CD14-positive monocyte (primary cell): ENCODE measurements at regions not wholly inside any gene's neighbourhood (a gene's known extent, or its start where the extent isn't known, plus 50 kb on each side); places are given as distances from the start of the nearest gene placed in this dataset.

ENCODE experiments used
- DNase-seq, 3 donors: peaks; one replicate each; pipeline ENCODE4 v3.0.0-alpha.2; 2011 to 2022
- H2AFZ ChIP-seq: 2 replicates; pipeline ENCODE4 v1.6.0; 2012; ENCODE audit warnings: mild to moderate bottlenecking, low read depth, low read length, inconsistent platforms; ENCODE audit not compliant: insufficient read depth, poor library complexity, severe bottlenecking
- H3K27ac ChIP-seq, 2 donors: 1 replicate in 1 of 2; 2 replicates in 1 of 2; pipeline ENCODE4 v1.5.1; 2012 to 2013; ENCODE audit warnings: low read length in 2 of 2, control low read depth in 1 of 2, inconsistent platforms in 1 of 2, low read depth in 1 of 2, mild to moderate bottlenecking in 1 of 2
- H3K27me3 ChIP-seq, 2 donors: one replicate each; pipeline versions ENCODE4 v1.6.0 to v1.6.1; 2011 to 2013; ENCODE audit warnings: low read length in 2 of 2; ENCODE audit not compliant: control insufficient read depth in 2 of 2, insufficient read depth in 2 of 2
- H3K36me3 ChIP-seq, 2 donors: replicated peaks in 1 of 2; 1 replicate in 1 of 2; 2 replicates in 1 of 2; pipeline versions ENCODE4 v1.5.1 to v1.6.1; 2012 to 2013; ENCODE audit warnings: low read length in 2 of 2, control low read depth in 1 of 2, inconsistent platforms in 1 of 2, mild to moderate bottlenecking in 1 of 2; ENCODE audit not compliant: insufficient read depth in 2 of 2, control insufficient read depth in 1 of 2
- H3K4me1 ChIP-seq, 2 donors: 1 replicate in 1 of 2; 2 replicates in 1 of 2; pipeline versions ENCODE4 v1.5.1 to v1.6.1; 2012 to 2013; ENCODE audit warnings: low read length in 2 of 2, control low read depth in 1 of 2, inconsistent platforms in 1 of 2, mild to moderate bottlenecking in 1 of 2, moderate library complexity in 1 of 2; ENCODE audit not compliant: insufficient read depth in 2 of 2, control insufficient read depth in 1 of 2
- H3K4me2 ChIP-seq: replicated peaks from 2 replicates; pipeline ENCODE3; 2012; ENCODE audit warnings: low read length, moderate library complexity, mild to moderate bottlenecking; ENCODE audit not compliant: poor library complexity, severe bottlenecking; ENCODE audit errors: extremely low read depth
- H3K4me3 ChIP-seq, 3 experiments: fragments of 200-600 bp in 1 of 3; sonication (generic) in 1 of 3; replicated peaks in 1 of 3; 1 replicate in 2 of 3; 2 replicates in 1 of 3; pipeline ENCODE4 v1.5.1; 2011 to 2013; ENCODE audit warnings: low read length in 3 of 3, mild to moderate bottlenecking in 3 of 3, control low read depth in 2 of 3, low read depth in 2 of 3, inconsistent platforms in 1 of 3, moderate library complexity in 1 of 3
- H3K79me2 ChIP-seq: 2 replicates; pipeline ENCODE4 v1.6.0; 2012; ENCODE audit warnings: mild to moderate bottlenecking, control low read depth, inconsistent platforms, low read length, moderate library complexity; ENCODE audit not compliant: insufficient read depth
- H3K9ac ChIP-seq: 2 replicates; pipeline ENCODE4 v1.6.0; 2017; ENCODE audit warnings: low read length, mild to moderate bottlenecking; ENCODE audit not compliant: insufficient read depth, poor library complexity, severe bottlenecking
- H3K9me3 ChIP-seq, 2 donors: replicated peaks in 1 of 2; 1 replicate in 1 of 2; 2 replicates in 1 of 2; pipeline versions ENCODE4 v1.5.1 to v1.6.1; 2012 to 2013; ENCODE audit warnings: low read length in 2 of 2, control low read depth in 1 of 2; ENCODE audit not compliant: control insufficient read depth in 1 of 2, insufficient read depth in 1 of 2
- H4K20me1 ChIP-seq: 2 replicates; pipeline ENCODE4 v1.6.0; 2012; ENCODE audit warnings: mild to moderate bottlenecking, low read length, control low read depth, moderate library complexity; ENCODE audit not compliant: insufficient read depth
- H3K27ac Mint-ChIP-seq, 7 donors: one replicate each; pipeline ENCODE4 v1.8.0; 2020; ENCODE audit warnings: mild to moderate bottlenecking in 7 of 7, mixed read lengths in 7 of 7, moderate library complexity in 6 of 7, inconsistent platforms in 2 of 7
- H3K27me3 Mint-ChIP-seq, 3 donors: one replicate each; pipeline ENCODE4 v1.8.0; 2021 to 2022; ENCODE audit warnings: low read depth in 3 of 3, mild to moderate bottlenecking in 3 of 3, mixed read lengths in 3 of 3, moderate library complexity in 3 of 3, inconsistent platforms in 1 of 3
- H3K36me3 Mint-ChIP-seq, 2 donors: one replicate each; pipeline ENCODE4 v1.8.0; 2020; ENCODE audit warnings: mixed read lengths in 2 of 2, inconsistent platforms in 1 of 2, mild to moderate bottlenecking in 1 of 2
- H3K4me1 Mint-ChIP-seq: one replicate; pipeline ENCODE4 v1.8.0; 2020; ENCODE audit warnings: mild to moderate bottlenecking, mixed read lengths
- H3K4me3 Mint-ChIP-seq, 2 donors: one replicate each; pipeline ENCODE4 v1.8.0; 2020; ENCODE audit warnings: mild to moderate bottlenecking in 2 of 2, mixed read lengths in 2 of 2, moderate library complexity in 1 of 2
- H3K9me3 Mint-ChIP-seq, 7 donors: one replicate each; pipeline ENCODE4 v1.8.0; 2020 to 2022; ENCODE audit warnings: mixed read lengths in 7 of 7, mild to moderate bottlenecking in 6 of 7, moderate library complexity in 6 of 7, inconsistent platforms in 2 of 7
- CTCF ChIP-seq: fragments of 200-600 bp; IDR thresholded peaks from one replicate; pipeline ENCODE4 v1.8.0; 2022; ENCODE audit warnings: antibody characterized with exemption, mild to moderate bottlenecking
- WGBS: methylation state at CpG from one replicate; pipeline ENCODE4 v1.1.5; 2013; ENCODE audit warnings: missing lambda C conversion rate; ENCODE audit not compliant: insufficient coverage; 5-methylcytosine and 5-hydroxymethylcytosine counted together
- intact Hi-C, 2 donors: fragments of 100-400 bp; cut with micrococcal nuclease; formaldehyde crosslinking; loops; one replicate each; pipeline versions ENCODE4 v1.15.0 to v1.15.1; 2023

- H3K9me3 ChIP-seq, result peaks cover 0 to 8% of the 10 kb centered on the region in 2 donors
- no CpG with 5 or more reads among the region's 6 CpGs for WGBS
- no peak for DNase-seq
- no peak overlapping the region for H3K27ac ChIP-seq
- H3K27ac Mint-ChIP-seq, result no peak overlapping the region
- no peak overlapping the region for H3K4me3 ChIP-seq
- H3K4me1 ChIP-seq, result no peaks in the 10 kb centered on the region
- intact Hi-C loops, result no loop called here
- H3K9me3 Mint-ChIP-seq, result peaks cover 0 to 9% (median 6%) of the 10 kb centered on the region in 7 donors
- H4K20me1 ChIP-seq, result no peaks in the 10 kb centered on the region
- no peaks in the 10 kb centered on the region for H3K36me3 Mint-ChIP-seq
- H3K79me2 ChIP-seq, result no peaks in the 10 kb centered on the region
- no peak overlapping the region for H3K9ac ChIP-seq
- H2AFZ ChIP-seq, result no peak overlapping the region
- H3K4me1 Mint-ChIP-seq, result no peaks in the 10 kb centered on the region
- H3K36me3 ChIP-seq, result no peaks in the 10 kb centered on the region
- H3K27me3 ChIP-seq, result peaks cover 0 to 22% of the 10 kb centered on the region in 2 donors
- no peak overlapping the region for H3K4me3 Mint-ChIP-seq
- TF ChIP-seq CTCF, result no peak
- peaks cover 25 to 44% (median 33%) of the 10 kb centered on the region in 3 donors for H3K27me3 Mint-ChIP-seq
- no peak overlapping the region for H3K4me2 ChIP-seq
These were observed 81.1 kb downstream of the NCR2 start for GRCh38 chr6:41416501-41416837.

- Histone ChIP-seq H2AFZ (no peak overlapping the region), H3K27me3 (peaks cover 0 to 24% of the 10 kb centered on the region in 2 donors), H3K27ac (no peak overlapping the region), H3K79me2 (no peaks in the 10 kb centered on the region), H3K9ac (no peak overlapping the region), H3K4me3 (no peak overlapping the region), H3K9me3 (peaks cover 0 to 8% of the 10 kb centered on the region in 2 donors), H3K4me2 (no peak overlapping the region), H3K4me1 (no peaks in the 10 kb centered on the region), H4K20me1 (no peaks in the 10 kb centered on the region), H3K36me3 (no peaks in the 10 kb centered on the region)
- H3K27me3 Mint-ChIP-seq, result peaks cover 31 to 51% (median 39%) of the 10 kb centered on the region in 3 donors
- no CpG with 5 or more reads among the region's 2 CpGs for WGBS
- H3K9me3 Mint-ChIP-seq, result peaks cover 0 to 9% (median 6%) of the 10 kb centered on the region in 7 donors
- no peaks in the 10 kb centered on the region for H3K4me1 Mint-ChIP-seq
- no peak overlapping the region for H3K4me3 Mint-ChIP-seq
- intact Hi-C loops, result no loop called here
- H3K27ac Mint-ChIP-seq, result no peak overlapping the region
- no peak for TF ChIP-seq CTCF
- no peaks in the 10 kb centered on the region for H3K36me3 Mint-ChIP-seq
- no peak for DNase-seq
These were observed 83.3 kb downstream of the NCR2 start for GRCh38 chr6:41418741-41419140.
